Left lobe of liver (tissue), 2 donors: ENCODE measurements at regions not wholly inside any gene's neighbourhood (a gene's known extent, or its start where the extent isn't known, plus 50 kb on each side); places are given as distances from the start of the nearest gene placed in this dataset.
"Not testable (repeated sequence)": the region's sequence is repeated elsewhere in the genome, so short reads cannot be mapped to it uniquely, and the experiment has no call there.

Experiments
- ATAC-seq: fragments of 200-7000 bp; cut with Tn5 transposase; one replicate; pipeline ENCODE4 v1.9.1; 2020; ENCODE audit warnings: mild to moderate bottlenecking, moderate library complexity
- DNase-seq: peaks from one replicate; pipeline ENCODE4 v3.0.0-alpha.2; 2020; ENCODE audit warnings: low spot score
- donor health status: DM: no; HTN: no; CAD: no; lungs with moderate emphysema.
- donor health status: DM: no; HTN: yes; CAD: no.

GRCh38 chr13:64662887-64663593, 2567.1 kb downstream of the PCDH9 start:
- DNase-seq, result no peak
- ATAC-seq, result no peak

- DNase-seq (no peak), ATAC-seq (no peak)
Observed at GRCh38 chr13:64648293-64648692, 2581.8 kb downstream of the PCDH9 start.

DNA sequence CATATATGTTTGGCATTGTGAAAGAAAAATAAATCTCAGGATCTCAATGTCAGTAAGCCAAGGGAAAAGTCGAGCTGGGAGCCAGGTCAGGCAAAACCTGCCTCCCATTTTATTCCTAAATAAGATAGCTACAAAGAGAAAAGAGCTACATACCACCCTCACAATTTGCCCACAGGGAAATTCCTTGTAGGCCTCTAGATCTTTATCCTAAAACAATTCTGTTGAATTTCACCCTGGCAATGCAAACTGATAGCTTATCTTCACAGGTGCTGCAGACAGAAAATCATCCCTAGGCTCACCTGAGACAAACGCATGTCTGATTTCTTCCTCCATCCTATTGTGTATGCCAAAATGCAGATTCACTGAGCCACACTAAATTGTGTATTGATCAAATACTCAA, 2587.1 kb downstream of the PCDH9 start:
- ATAC-seq (no peak), DNase-seq (no peak)

DNA sequence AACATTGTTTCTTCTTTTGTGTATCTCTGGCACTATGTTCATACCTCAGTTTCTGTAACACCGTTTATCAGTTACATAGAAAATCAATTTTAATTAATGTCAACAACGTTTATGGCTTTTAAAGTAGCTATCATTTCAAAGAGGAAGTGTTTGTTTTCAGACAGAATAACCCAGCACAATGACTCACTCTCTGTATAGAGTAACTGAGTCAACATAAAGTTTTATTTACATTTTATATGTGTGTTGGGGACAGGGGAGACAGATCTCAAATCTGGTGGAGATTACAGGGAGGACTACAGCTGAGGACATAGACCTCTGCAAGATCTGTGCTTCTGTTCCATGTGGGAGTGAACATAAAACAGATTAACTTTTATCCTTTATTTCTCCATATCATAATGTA, 2590.1 kb downstream of the PCDH9 start:
- no peak for DNase-seq
- no peak for ATAC-seq

GRCh38 chr13:64639206-64639605, 2590.9 kb downstream of the PCDH9 start:
- no peak for ATAC-seq
- DNase-seq, result no peak

GRCh38 chr13:64633948-64634347, 2596.2 kb downstream of the PCDH9 start:
- ATAC-seq (no peak), DNase-seq (no peak)

DNA sequence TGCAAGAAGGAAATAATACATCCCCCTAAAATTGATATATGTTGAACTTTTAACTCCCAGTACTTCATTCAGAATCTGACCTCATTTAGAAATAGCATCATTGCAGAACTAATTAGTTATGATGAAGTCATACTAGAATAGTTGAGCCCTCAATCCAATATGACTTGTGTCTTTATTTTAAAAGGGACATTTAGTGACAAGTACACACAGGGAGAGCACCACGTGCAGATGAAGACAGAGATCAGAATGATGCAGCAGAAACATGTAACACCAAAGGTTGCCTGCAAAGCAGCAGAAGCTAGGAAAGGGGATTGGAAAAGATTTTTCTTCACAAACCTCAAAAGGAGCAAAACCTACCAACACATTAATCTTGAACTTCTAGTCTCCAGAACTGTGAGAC, 2602.5 kb downstream of the PCDH9 start:
- no peak for ATAC-seq

DNA sequence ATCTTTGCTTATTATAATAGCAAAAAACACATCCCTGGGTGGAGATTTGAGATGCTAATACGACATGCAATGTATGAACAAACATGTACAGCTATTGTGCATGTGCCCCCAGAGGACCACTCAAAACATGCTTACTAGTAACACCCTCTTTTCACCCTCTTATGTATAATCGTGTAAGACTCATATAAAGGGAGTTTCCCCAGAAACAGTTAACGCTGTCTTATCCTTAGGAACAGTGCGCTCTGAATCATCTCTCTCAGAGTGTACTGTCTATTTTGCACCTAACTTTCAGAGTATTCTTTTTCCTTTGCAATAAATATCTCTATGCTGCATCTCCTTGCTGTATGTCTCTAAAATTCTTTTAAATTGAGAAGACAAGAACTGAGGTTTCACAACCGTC, 2604.0 kb downstream of the PCDH9 start:
- ATAC-seq, result no peak
- no peak for DNase-seq

More for the DNA sequence above, 2602.5 kb downstream of the PCDH9 start:
- DNase-seq, result no peak

GRCh38 chr13:64617231-64617630, 2612.9 kb downstream of the PCDH9 start:
- DNase-seq (no peak), ATAC-seq (no peak)

- DNase-seq, result no peak
- ATAC-seq, result no peak
Observed at GRCh38 chr13:64591971-64592370, 2638.2 kb downstream of the PCDH9 start.

DNA sequence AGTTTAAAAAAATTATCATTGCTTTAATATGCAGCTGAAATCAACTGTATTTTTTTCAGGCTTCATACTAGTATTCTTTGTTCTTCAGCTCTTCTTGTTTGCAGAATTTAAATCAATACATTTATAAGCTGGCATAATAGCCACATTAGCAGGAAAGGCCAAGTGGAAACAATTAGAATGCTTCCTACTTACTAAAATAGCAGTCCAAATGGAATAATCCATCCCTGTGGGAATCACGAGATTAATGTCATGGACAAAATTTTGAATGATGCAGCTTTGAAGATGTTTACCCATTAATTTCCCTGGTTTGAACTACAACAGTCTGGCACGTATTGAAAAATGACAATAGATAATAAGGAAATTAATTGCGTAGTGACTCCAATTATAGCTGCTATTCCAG, 2650.8 kb downstream of the PCDH9 start:
- ATAC-seq (no peak), DNase-seq (no peak)

DNA sequence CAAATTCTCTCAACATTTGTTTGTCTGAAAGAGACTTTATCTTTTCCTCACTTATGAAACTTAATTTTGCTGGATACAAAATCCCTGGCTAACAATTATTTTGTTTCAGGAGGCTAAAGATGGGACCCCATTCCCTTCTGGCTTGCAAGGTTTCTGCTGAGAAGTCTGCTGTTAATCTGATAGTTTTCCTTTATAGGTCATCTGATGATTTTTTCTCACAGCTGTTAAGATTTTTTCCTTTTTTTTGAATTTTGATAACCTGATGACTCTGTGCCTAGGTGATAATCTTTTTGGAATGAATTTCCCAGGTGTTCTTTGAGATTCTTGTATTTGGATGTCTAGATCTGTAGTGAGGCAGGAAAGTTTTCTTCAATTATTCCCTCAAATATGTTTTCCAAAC, 2661.4 kb downstream of the PCDH9 start:
- no peak for ATAC-seq
- no peak for DNase-seq

DNA sequence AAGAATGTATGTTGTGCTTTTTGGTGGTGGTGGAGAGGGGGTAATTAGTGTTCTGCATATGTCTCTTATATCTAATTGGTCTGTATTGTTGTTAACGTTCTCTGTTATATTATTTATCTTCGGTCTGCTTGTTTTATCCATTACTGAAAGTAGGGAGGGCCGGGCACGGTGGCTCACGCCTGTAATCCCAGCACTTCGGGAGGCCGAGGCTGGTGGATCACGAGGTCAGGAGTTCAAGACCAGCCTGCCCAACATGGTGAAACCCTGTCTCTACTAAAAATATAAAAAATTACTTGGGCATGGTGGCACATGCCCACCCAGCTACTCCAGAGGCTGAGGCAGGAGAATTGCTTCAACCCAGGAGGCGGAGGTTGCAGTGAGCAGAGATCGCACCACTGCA, 2672.1 kb downstream of the PCDH9 start:
- DNase-seq, result not testable (repeated sequence)

GRCh38 chr13:64556376-64556775, 2673.8 kb downstream of the PCDH9 start:
- ATAC-seq, result no peak
- no peak for DNase-seq

More for the DNA sequence above, 2672.1 kb downstream of the PCDH9 start:
- not testable (repeated sequence) for ATAC-seq

GRCh38 chr13:64553411-64554129, 2676.6 kb downstream of the PCDH9 start:
- ATAC-seq (no peak), DNase-seq (no peak)

- no peak for ATAC-seq
- DNase-seq, result no peak
Observed at GRCh38 chr13:64551755-64552154, 2678.4 kb downstream of the PCDH9 start.

DNA sequence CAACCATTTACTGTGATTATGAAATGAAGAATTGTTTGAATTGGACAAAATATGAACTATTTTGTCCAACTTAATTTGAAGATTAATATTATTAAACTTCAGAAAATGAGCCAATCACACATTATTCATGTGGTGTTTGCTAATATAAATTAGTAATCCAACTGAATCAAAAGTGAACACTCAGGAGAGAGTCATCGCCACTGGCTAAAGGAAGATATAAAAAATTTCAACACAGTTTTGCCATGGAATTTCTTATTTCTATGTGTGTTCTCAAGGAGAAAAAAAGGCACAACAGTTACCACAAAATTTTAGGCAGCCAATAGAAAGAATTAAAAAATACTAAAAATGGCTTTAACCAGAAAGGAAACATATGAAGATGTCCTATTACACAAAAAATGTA, 2683.8 kb downstream of the PCDH9 start:
- no peak for ATAC-seq
- no peak for DNase-seq

GRCh38 chr13:64540976-64541375, 2689.2 kb downstream of the PCDH9 start:
- ATAC-seq, result no peak

GRCh38 chr13:64540468-64540867, 2689.7 kb downstream of the PCDH9 start:
- DNase-seq (no peak), ATAC-seq (no peak)

More at GRCh38 chr13:64540976-64541375, 2689.2 kb downstream of the PCDH9 start:
- no peak for DNase-seq

- DNase-seq, result no peak
- ATAC-seq, result no peak
Observed at GRCh38 chr13:64538711-64539110, 2691.4 kb downstream of the PCDH9 start.

- DNase-seq, result no peak
- ATAC-seq, result no peak
Observed at GRCh38 chr13:64534302-64534701, 2695.8 kb downstream of the PCDH9 start.

DNA sequence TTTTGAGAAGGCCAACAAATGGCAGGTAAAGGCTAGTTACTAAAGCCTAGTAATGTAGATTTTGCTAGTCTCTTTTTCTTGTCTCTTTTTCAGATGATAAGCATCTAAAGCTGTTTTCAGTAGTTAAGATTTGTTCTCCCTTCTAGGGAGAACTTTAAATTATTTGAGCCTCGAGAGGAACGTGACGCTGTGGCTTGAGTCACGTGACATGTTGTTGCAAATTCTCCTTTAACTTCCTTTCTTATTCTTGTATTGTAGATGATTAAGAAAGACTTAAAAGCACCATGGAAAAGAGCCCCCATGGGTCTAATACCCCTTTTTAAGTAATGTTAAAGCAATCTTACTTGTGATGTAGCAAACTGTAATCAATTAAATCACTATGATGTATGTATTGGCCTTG, 2698.7 kb downstream of the PCDH9 start:
- ATAC-seq, result no peak
- no peak for DNase-seq
